Activated T-helper 9 cell treated with anti-CD3 and anti-CD28 coated beads, Interleukin-2, amount 50 U/mL, for 16 hours (primary cell): ENCODE measurements at regions not wholly inside any gene's neighbourhood (a gene's known extent, or its start where the extent isn't known, plus 50 kb on each side); places are given as distances from the start of the nearest gene placed in this dataset.

Experiments used
- DNase-seq: peaks from one replicate; pipeline ENCODE4 v3.0.0-alpha.2; 2020; ENCODE audit warnings: low read depth

- no peak for DNase-seq
Measured at GRCh38 chr3:46146548-46146947, 61.6 kb downstream of the CCR1 start.

- no peak for DNase-seq
Measured at GRCh38 chr3:46146021-46146420, 62.1 kb downstream of the CCR1 start.

GRCh38 chr3:46145147-46145546 is 63.0 kb downstream of the CCR1 start:
- DNase-seq = no peak

- DNase-seq = no peak
Measured at GRCh38 chr3:46143951-46144473, 64.1 kb downstream of the CCR1 start.

GRCh38 chr3:46141813-46142212 is 66.3 kb downstream of the CCR1 start:
- no peak for DNase-seq

- DNase-seq = no peak
Measured at GRCh38 chr3:46138581-46138980, 69.5 kb downstream of the CCR1 start.

- DNase-seq = no peak
Measured at GRCh38 chr3:46135475-46135874, 72.6 kb downstream of the CCR1 start.

DNA sequence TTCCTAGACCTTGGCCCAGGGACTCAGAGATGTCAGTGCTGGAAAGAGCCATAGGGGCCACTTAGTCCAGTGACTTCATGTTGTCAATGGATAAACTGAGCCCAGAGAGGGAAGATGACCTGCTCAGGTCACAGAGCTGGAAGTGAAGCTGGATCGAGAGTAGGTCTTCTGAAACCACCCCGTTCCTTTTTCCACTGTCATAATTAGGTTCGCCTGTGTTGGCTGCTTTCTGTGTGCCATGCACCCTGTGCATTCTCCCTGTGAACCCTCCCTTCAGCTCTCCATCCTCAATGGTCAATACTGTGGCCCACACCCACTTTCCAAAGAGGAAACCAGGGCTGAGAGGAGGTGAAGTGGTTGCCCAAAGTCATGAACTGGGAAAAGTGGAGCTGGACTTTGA is 74.8 kb downstream of the CCR1 start:
- DNase-seq = no peak

GRCh38 chr3:46132565-46132964 is 75.5 kb downstream of the CCR1 start:
- no peak for DNase-seq

- no peak for DNase-seq
Measured at GRCh38 chr3:46131884-46132450, 76.1 kb downstream of the CCR1 start.

- DNase-seq = no peak
Measured at GRCh38 chr3:46130631-46131310, 77.3 kb downstream of the CCR1 start.

DNA sequence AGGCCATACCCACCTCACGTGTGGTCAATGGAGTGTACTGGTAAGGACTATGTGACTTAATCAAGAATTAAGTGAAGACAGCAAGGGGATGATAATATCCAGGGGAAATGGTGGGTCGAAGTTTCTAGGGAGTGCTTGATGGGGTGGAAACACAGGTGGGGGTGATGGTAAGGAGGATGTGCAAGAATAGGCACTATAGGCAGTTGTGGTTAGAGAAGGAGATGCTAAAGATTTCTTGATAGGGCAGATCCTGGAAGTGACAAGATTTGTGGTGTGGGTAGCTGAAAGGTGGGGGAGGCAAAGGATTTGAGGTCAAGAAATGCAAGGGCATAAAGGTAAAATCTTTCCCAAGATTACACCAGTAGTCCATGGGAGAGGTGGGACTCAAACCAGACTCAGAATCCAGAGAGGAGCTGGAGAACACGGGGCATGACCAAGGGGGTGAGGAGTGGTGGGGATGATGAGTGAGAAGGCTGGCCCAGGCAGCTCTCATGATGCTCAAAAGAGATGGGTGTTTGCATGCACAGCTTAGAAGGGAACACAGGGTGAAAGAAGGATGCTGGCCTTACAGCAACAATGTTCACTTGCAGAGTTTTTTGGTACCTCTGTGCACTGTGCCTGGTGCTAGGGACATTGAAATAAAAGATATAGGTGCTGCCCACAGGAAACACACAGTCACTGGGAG is 78.4 kb downstream of the CCR1 start:
- no peak for DNase-seq

DNA sequence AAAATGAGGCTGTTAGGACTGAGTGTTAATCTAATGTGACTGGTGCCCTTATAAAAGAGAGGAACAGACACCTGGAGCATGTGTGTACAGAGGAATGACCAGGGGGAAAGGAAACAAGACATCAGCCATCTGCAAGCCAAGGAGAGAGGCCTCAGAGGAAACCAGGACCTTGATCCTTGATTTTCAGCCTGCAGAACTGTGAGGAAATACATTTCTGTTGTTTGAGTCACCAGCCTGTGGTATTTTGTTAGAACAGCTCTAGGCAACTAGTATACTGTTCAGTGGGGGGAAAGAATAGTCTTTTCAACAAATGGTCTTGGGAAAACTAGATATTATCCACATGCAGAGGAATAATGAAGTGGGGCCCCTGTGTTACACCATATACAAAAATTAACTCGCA is 80.6 kb downstream of the CCR1 start:
- no peak for DNase-seq

DNA sequence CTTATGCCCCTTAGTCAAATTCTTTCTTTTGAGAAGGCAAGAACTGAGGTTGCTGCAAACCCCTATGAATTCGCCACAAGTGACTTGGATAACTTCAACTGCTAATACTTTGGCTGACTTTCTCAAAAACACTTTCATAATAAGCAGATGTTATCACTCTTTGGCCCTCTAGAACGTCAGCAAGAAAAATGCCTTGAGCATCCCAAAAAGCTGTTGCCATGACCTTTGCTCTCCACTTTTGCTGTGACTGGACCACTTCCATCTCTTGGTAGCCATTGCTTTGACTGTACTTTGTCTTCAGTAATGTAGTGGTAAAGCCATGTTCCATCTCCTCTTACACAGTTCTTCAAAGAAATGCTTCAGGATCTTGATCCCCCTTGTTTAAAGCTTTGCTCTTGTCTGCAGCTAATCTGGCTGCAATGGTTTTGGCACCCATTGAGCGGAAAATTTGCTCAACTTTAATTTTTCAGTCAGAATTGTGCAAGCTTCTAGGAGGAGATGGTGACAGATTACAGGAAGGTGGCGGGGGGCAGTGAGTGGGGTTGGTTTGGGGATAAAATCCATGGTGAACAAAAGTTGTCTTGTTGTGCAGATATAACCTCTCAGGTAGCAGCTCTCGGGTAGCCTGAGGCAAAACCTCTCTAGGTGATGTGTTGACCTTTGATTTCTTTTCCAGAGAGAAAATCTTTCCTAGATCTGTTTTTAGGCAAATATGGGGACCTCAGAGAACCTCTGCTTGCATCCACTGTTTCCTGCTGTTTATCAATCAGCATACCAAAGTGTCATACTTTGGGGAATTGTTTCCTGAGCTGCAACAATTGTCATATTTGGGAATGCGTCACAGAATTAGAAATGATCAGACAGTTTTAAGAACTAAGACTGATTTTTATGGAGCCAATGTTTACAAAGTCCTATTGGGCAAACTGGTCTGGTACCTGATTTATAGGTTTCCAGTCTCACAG is 83.6 kb downstream of the CCR1 start:
- DNase-seq = no peak

DNA sequence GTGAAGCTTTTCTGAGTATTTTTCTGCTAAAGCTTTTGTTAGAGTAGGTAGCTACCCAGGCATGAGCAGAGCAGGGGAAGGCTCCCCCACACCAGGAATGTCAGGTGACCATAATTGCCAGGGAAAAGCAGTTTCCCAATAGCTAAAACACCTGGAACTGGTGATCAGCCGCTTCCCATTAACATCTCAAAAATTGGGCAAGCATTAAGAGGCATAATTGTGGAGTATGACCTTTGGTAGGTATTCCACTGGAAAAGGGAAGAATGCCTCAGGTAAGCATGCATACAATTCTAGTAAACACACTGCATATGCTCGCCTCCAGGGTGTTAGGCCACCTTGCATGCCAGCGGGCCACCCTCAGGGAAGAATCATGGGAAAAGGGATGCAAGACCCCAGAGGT is 84.5 kb downstream of the CCR1 start:
- DNase-seq = no peak

DNA sequence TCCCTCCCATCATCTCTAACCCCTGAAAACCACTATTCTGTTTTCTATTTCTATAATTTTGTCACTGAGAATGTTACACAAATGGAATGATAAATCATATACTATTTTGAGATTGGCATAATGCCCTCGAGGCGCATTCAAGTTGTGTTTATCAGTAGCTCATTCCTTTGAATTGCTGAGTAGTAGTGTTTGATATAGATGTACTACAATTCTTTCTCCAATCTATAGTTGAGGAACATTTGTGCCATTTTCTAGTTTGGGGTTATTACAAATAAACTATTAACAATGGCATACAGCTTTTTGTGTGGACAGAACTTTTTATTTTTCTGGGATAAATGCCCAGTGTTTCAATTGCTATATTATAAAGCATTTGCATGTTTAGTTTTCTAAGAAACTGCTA is 86.0 kb downstream of the CCR1 start:
- DNase-seq = no peak

GRCh38 chr3:46120983-46121382 is 87.1 kb downstream of the CCR1 start:
- DNase-seq = no peak

- DNase-seq = no peak
Measured at GRCh38 chr3:46119709-46120498, 88.2 kb downstream of the CCR1 start.

DNA sequence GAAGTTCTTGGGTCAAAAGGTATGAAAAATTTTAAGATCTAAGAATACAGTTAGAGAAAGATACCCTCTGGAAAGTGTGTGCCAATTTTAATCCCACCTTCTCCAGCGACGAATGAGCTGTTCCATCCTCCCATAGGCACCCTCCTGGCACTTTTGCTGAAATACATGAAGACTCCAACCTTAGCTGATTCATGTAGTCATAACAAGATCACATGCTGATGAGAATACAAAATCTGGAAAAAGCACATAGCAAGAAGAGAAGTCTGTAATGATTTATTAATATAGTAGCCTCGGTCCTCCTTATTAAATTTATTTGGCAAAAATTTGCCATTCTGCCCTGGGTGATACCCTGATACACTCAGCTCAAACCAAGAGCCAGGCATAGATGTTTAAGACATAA is 88.9 kb downstream of the CCR1 start:
- DNase-seq = no peak

GRCh38 chr3:46116996-46117395 is 89.7 kb upstream of the XCR1 start:
- no peak for DNase-seq

DNA sequence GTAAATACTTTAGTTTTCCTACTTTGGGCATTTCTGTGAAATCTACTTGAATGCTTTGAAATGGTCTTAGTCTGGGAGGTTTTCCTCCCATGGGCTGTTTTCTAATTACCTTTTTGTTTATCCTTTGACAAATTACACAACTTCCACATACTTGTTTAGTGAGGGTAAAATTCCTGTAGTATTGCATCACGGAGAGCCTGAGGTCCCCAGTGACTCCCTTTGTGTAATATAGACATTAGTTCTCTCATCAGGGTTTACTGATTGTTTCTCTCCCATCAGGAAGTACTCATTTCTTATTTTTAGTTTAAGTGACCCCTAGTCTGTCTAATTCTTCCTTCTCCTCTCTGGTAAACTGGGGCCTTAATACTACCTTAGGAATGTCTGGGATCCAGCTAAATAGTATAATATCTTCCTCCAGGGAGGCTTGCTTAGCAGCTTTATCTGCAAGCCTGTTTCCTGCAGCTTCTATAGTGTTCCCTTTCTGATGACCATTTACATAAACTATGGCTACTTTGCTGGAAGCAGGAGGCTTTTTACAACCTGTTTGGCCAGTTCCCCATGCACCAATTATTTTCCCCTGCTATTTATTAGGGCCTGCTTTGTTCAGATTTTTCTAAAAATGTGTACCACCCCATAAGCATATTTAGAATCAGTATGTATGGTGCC is 87.2 kb upstream of the XCR1 start:
- DNase-seq = no peak
